GM23338 (cell line): ENCODE measurements at regions not wholly inside any gene's neighbourhood (a gene's known extent, or its start where the extent isn't known, plus 50 kb on each side); places are given as distances from the start of the nearest gene placed in this dataset.
A peak's percentile ranks its signal among the peaks of the same experiment; 100 is the strongest.

Experiments used
- ATAC-seq: fragments of 200-7000 bp; cut with Tn5 transposase; 3 replicates; pipeline ENCODE4 v1.9.1; 2020
- DNase-seq: peaks from one replicate; pipeline ENCODE4 v3.0.0-alpha.2; 2015; ENCODE audit warnings: low spot score
- H2AFZ ChIP-seq: fragments of 200-600 bp; sonication (generic); 2 replicates; pipeline ENCODE4 v1.8.0; 2016; ENCODE audit warnings: antibody characterized with exemption, mild to moderate bottlenecking, moderate library complexity
- H3F3A ChIP-seq: fragments of 200-600 bp; sonication (generic); replicated peaks from 2 replicates; pipeline ENCODE4 v1.8.0; 2017; ENCODE audit warnings: antibody characterized with exemption, mixed run types, low read depth
- H3K27ac ChIP-seq: fragments of 200-600 bp; sonication (generic); 2 replicates; pipeline ENCODE4 v1.6.1; 2016; ENCODE audit warnings: low read depth
- H3K27me3 ChIP-seq: fragments of 200-600 bp; sonication (generic); 2 replicates; pipeline ENCODE4 v1.8.0; 2016; ENCODE audit warnings: mild to moderate bottlenecking, mixed run types, moderate library complexity; ENCODE audit not compliant: insufficient read depth
- H3K36me3 ChIP-seq: fragments of 200-600 bp; sonication (generic); 2 replicates; pipeline ENCODE4 v1.8.0; 2016; ENCODE audit warnings: mild to moderate bottlenecking; ENCODE audit not compliant: insufficient read depth
- H3K4me1 ChIP-seq: fragments of 200-600 bp; sonication (generic); 2 replicates; pipeline ENCODE4 v1.8.0; 2016; ENCODE audit warnings: mild to moderate bottlenecking, moderate library complexity; ENCODE audit not compliant: insufficient read depth
- H3K4me2 ChIP-seq: fragments of 200-600 bp; sonication (generic); 2 replicates; pipeline ENCODE4 v1.7.1; 2017; ENCODE audit warnings: mixed run types
- H3K4me3 ChIP-seq: fragments of 200-600 bp; sonication (generic); 2 replicates; pipeline ENCODE4 v1.6.1; 2016; ENCODE audit warnings: mixed run types
- H3K79me2 ChIP-seq: fragments of 200-600 bp; sonication (generic); replicated peaks from 2 replicates; pipeline ENCODE4 v1.8.0; 2017; ENCODE audit warnings: mild to moderate bottlenecking; ENCODE audit not compliant: insufficient read depth
- H3K9me2 ChIP-seq: fragments of 200-600 bp; sonication (generic); 2 replicates; pipeline ENCODE4 v1.8.0; 2017; ENCODE audit not compliant: insufficient read depth
- H4K20me1 ChIP-seq: fragments of 200-600 bp; sonication (generic); replicated peaks from 2 replicates; pipeline ENCODE4 v1.8.0; 2017; ENCODE audit warnings: mild to moderate bottlenecking; ENCODE audit not compliant: insufficient read depth
- H3K27ac Mint-ChIP-seq: 2 replicates; pipeline ENCODE4 v1.8.0; 2020; ENCODE audit warnings: inconsistent platforms, mild to moderate bottlenecking, moderate library complexity, mixed read lengths
- H3K27me3 Mint-ChIP-seq: 3 replicates; pipeline ENCODE4 v1.8.0; 2022; ENCODE audit warnings: low read depth, mild to moderate bottlenecking, moderate library complexity, mixed read lengths, inconsistent platforms; ENCODE audit not compliant: insufficient read depth, poor library complexity
- H3K36me3 Mint-ChIP-seq: 3 replicates; pipeline ENCODE4 v1.8.0; 2021; ENCODE audit warnings: low read depth, mild to moderate bottlenecking, inconsistent platforms, moderate library complexity, mixed read lengths
- H3K4me1 Mint-ChIP-seq: 3 replicates; pipeline ENCODE4 v1.8.0; 2020; ENCODE audit warnings: mild to moderate bottlenecking, inconsistent platforms, mixed read lengths
- H3K4me3 Mint-ChIP-seq: 3 replicates; pipeline ENCODE4 v1.8.0; 2021; ENCODE audit warnings: moderate library complexity, mild to moderate bottlenecking, inconsistent platforms, mixed read lengths
- H3K9me3 Mint-ChIP-seq: 3 replicates; pipeline ENCODE4 v1.8.0; 2020; ENCODE audit warnings: moderate library complexity, mild to moderate bottlenecking, inconsistent platforms, mixed read lengths
- CREB1 ChIP-seq: fragments of 250-450 bp; sonication (Bioruptor Pico); IDR thresholded peaks from 2 replicates; pipeline ENCODE4 v1.5.0; 2020; ENCODE audit warnings: low read depth, mild to moderate bottlenecking, moderate library complexity
- ETS1 ChIP-seq: IDR thresholded peaks from 2 replicates; pipeline ENCODE4 v1.6.1; 2016; ENCODE audit warnings: antibody characterized with exemption
- EZH2 ChIP-seq: fragments of 200-600 bp; sonication (generic); IDR thresholded peaks from one replicate; pipeline ENCODE4 v1.8.0; 2017; ENCODE audit warnings: antibody characterized with exemption, mild to moderate bottlenecking, low read depth; ENCODE audit not compliant: unreplicated experiment
- EZH2phosphoT487 ChIP-seq: fragments of 200-600 bp; sonication (generic); IDR thresholded peaks from one replicate; pipeline ENCODE4 v1.8.1; 2018; ENCODE audit warnings: antibody characterized with exemption; ENCODE audit not compliant: unreplicated experiment
- JUNB ChIP-seq: IDR thresholded peaks from one replicate; pipeline ENCODE4 v1.6.1; 2016; ENCODE audit warnings: antibody characterized with exemption; ENCODE audit not compliant: unreplicated experiment
- NANOG ChIP-seq: IDR thresholded peaks from 2 replicates; pipeline ENCODE4 v1.6.1; 2016; ENCODE audit warnings: antibody characterized with exemption, borderline replicate concordance
- POLR2AphosphoS5 ChIP-seq: IDR thresholded peaks from 2 replicates; pipeline ENCODE4 v1.6.1; 2016; ENCODE audit warnings: antibody characterized with exemption, low read depth
- REST ChIP-seq: IDR thresholded peaks from one replicate; pipeline ENCODE4 v1.6.1; 2018; ENCODE audit warnings: antibody characterized with exemption; ENCODE audit not compliant: unreplicated experiment
- STAT1 ChIP-seq: IDR thresholded peaks from one replicate; pipeline ENCODE4 v1.6.1; 2016; ENCODE audit warnings: antibody characterized with exemption; ENCODE audit not compliant: unreplicated experiment
- ZNF114 ChIP-seq: fragments of 250-450 bp; sonication (Bioruptor Pico); IDR thresholded peaks from 2 replicates; pipeline ENCODE4 v1.5.0; 2020; ENCODE audit warnings: mild to moderate bottlenecking, moderate library complexity
- ZNF331 ChIP-seq: fragments of 250-450 bp; sonication (Bioruptor Pico); IDR thresholded peaks from 2 replicates; pipeline ENCODE4 v1.5.0; 2020; ENCODE audit warnings: low read depth, mild to moderate bottlenecking, moderate library complexity
- ZNF462 ChIP-seq: fragments of 250-450 bp; sonication (Bioruptor Pico); IDR thresholded peaks from 2 replicates; pipeline ENCODE4 v1.5.0; 2020; ENCODE audit warnings: mild to moderate bottlenecking, moderate library complexity
- TF ChIP-seq, protein P1 (sequence below), 2 experiments: fragments of 200-600 bp in 1 of 2; sonication (generic) in 1 of 2; conservative IDR thresholded peaks; 2 replicates each; pipeline versions ENCODE4 v1.5.1 to v1.6.1; 2016 to 2017; ENCODE audit warnings: antibody characterized with exemption in 2 of 2, low read depth in 2 of 2, mild to moderate bottlenecking in 2 of 2, moderate library complexity in 1 of 2

- H3K9me3 Mint-ChIP-seq: peaks cover 7% of the 10 kb centered on the region; the same call in 2 of the 3 replicates
- no peaks in the 10 kb centered on the region; the same call in none of the 2 replicates for H3K36me3 ChIP-seq
- H2AFZ ChIP-seq: peak overlapping the region; percentile 92
- peak overlapping the region; percentile 48; the same call in 1 of the 2 replicates for H3K4me2 ChIP-seq
- H3K4me1 Mint-ChIP-seq: peaks cover 46% of the 10 kb centered on the region
- peaks cover 49% of the 10 kb centered on the region for H3K4me1 ChIP-seq
- no peak overlapping the region for H3K4me3 Mint-ChIP-seq
- TF ChIP-seq JUNB (no peak), POLR2AphosphoS5 (no peak), EZH2 (no peak), ZNF462 (no peak), REST (no peak), ZNF331 (CRISPR knock-in tag) (no peak), ZNF114 (CRISPR knock-in tag) (no peak), CREB1 (no peak), EZH2phosphoT487 (no peak), STAT1 (no peak), NANOG (no peak), ETS1 (no peak)
- TF ChIP-seq, protein P1, sequence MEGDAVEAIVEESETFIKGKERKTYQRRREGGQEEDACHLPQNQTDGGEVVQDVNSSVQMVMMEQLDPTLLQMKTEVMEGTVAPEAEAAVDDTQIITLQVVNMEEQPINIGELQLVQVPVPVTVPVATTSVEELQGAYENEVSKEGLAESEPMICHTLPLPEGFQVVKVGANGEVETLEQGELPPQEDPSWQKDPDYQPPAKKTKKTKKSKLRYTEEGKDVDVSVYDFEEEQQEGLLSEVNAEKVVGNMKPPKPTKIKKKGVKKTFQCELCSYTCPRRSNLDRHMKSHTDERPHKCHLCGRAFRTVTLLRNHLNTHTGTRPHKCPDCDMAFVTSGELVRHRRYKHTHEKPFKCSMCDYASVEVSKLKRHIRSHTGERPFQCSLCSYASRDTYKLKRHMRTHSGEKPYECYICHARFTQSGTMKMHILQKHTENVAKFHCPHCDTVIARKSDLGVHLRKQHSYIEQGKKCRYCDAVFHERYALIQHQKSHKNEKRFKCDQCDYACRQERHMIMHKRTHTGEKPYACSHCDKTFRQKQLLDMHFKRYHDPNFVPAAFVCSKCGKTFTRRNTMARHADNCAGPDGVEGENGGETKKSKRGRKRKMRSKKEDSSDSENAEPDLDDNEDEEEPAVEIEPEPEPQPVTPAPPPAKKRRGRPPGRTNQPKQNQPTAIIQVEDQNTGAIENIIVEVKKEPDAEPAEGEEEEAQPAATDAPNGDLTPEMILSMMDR (conservative IDR thresholded peaks at IDR 0.05; ENCODE audit: low read depth in 2 of 2): no peak
- H3K27ac Mint-ChIP-seq: peak overlapping the region; percentile 8; the same call in 1 of the 2 replicates
- H3K79me2 ChIP-seq: no peaks in the 10 kb centered on the region
- H3K27me3 ChIP-seq: no peaks in the 10 kb centered on the region
- H3K27me3 Mint-ChIP-seq: no peaks in the 10 kb centered on the region
- H4K20me1 ChIP-seq: no peaks in the 10 kb centered on the region
- H3K36me3 Mint-ChIP-seq: no peaks in the 10 kb centered on the region; the same call in 2 of the 3 replicates
- H3K9me2 ChIP-seq: no peaks in the 10 kb centered on the region
- H3F3A ChIP-seq: no peaks in the 10 kb centered on the region
- DNase-seq (peak; percentile 46), ATAC-seq (peak; percentile 55)
- H3K4me3 ChIP-seq: no peak overlapping the region
- no peak overlapping the region for H3K27ac ChIP-seq
Observed at GRCh38 chr2:206217166-206217565, 57.3 kb upstream of the ZDBF2 start.
